ENCODE measurements at regions not wholly inside any gene's neighbourhood (a gene's known extent, or its start where the extent isn't known, plus 50 kb on each side); places are given as distances from the start of the nearest gene placed in this dataset.

- Histone ChIP-seq H3K9me3 (ENCODE audit: insufficient read depth, low read depth, low read length) (no peaks in the 10 kb centered on the region), H3K4me3 (ENCODE audit: low read depth, low read length) (no peak overlapping the region), H4K12ac (ENCODE audit: low read depth, low read length) (no peak overlapping the region), H3K9ac (ENCODE audit: low read length) (no peak overlapping the region), H3K4ac (ENCODE audit: low read depth, low read length) (no peak overlapping the region), H2BK120ac (ENCODE audit: insufficient read depth, low read length, poor library complexity) (no peak overlapping the region), H3K14ac (ENCODE audit: low read length) (peak overlapping the region; percentile 15), H3K4me2 (ENCODE audit: low read length) (no peak overlapping the region), H3K79me2 (ENCODE audit: control insufficient read depth, insufficient read depth, low read length, poor library complexity) (no peaks in the 10 kb centered on the region), H3K18ac (ENCODE audit: low read length) (no peak overlapping the region), H2AK5ac (ENCODE audit: low read length) (no peak overlapping the region), H2AFZ (ENCODE audit: insufficient read depth, low read length, poor library complexity) (no peak overlapping the region), H4K8ac (ENCODE audit: low read depth, low read length) (no peak overlapping the region), H4K91ac (ENCODE audit: low read depth, low read length) (no peak overlapping the region), H3K79me1 (ENCODE audit: low read length) (no peaks in the 10 kb centered on the region), H2BK12ac (ENCODE audit: low read length) (no peak overlapping the region), H3K27ac (ENCODE audit: low read depth, low read length) (no peak overlapping the region), H3K23ac (ENCODE audit: low read length) (no peak overlapping the region), H2BK5ac (ENCODE audit: low read depth, low read length, poor library complexity) (no peak overlapping the region), H3K4me1 (ENCODE audit: control insufficient read depth in 1 of 2, insufficient read depth in 2 of 2, low read length in 2 of 2) (peaks cover 0 to 4% of the 10 kb centered on the region in 2 experiments), H3K36me3 (ENCODE audit: control insufficient read depth in 1 of 2, insufficient read depth in 2 of 2, low read length in 2 of 2) (no peaks in the 10 kb centered on the region), H3K27me3 (ENCODE audit: insufficient read depth, low read length) (no peaks in the 10 kb centered on the region)
- no peak for DNase-seq
- WGBS (ENCODE audit: extremely low coverage, insufficient coverage, insufficient read length), result no CpG with 5 or more reads among the region's 3 CpGs
Observed at GRCh38 chr4:90074322-90074886, 52.8 kb upstream of the CCSER1 start.

Data from trophoblast cell (in vitro differentiated cells and primary cell).